Kidney (tissue), 13 donors: ENCODE measurements at regions not wholly inside any gene's neighbourhood (a gene's known extent, or its start where the extent isn't known, plus 50 kb on each side); places are given as distances from the start of the nearest gene placed in this dataset.

Experiments
- DNase-seq, 5 donors: peaks; one replicate each; pipeline ENCODE4 v3.0.0-alpha.2; 2013 to 2020
- FAIRE-seq: peaks from 2 replicates; lab custom pipeline; 2012; peaks lifted over from hg19 to GRCh38; lab: Jason Lieb, UNC
- H3K27ac ChIP-seq, 2 donors: one replicate each; pipeline ENCODE4 v1.7.0; 2013; ENCODE audit warnings: low read depth in 2 of 2, low read length in 2 of 2, inconsistent platforms in 1 of 2
- H3K27me3 ChIP-seq: one replicate; pipeline ENCODE4 v1.7.1; 2013; ENCODE audit warnings: low read length, inconsistent platforms; ENCODE audit not compliant: control insufficient read depth, insufficient read depth
- H3K36me3 ChIP-seq, 3 donors: one replicate each; pipeline versions ENCODE4 v1.7.0 to v1.7.1; 2013; ENCODE audit warnings: low read length in 3 of 3, control low read depth in 1 of 3, inconsistent platforms in 1 of 3; ENCODE audit not compliant: insufficient read depth in 3 of 3, control insufficient read depth in 2 of 3
- H3K4me1 ChIP-seq, 3 donors: one replicate each; pipeline versions ENCODE4 v1.7.0 to v1.7.1; 2013; ENCODE audit warnings: low read length in 3 of 3, inconsistent platforms in 1 of 3, low read depth in 1 of 3; ENCODE audit not compliant: control insufficient read depth in 2 of 3, insufficient read depth in 2 of 3
- H3K4me3 ChIP-seq, 3 donors: one replicate each; pipeline versions ENCODE4 v1.7.0 to v1.8.1; 2013; ENCODE audit warnings: low read length in 3 of 3, control low read depth in 1 of 3, inconsistent platforms in 1 of 3
- H3K9ac ChIP-seq, 3 donors: one replicate each; pipeline versions ENCODE4 v1.7.0 to v1.7.1; 2013; ENCODE audit warnings: low read length in 3 of 3, control low read depth in 1 of 3, inconsistent platforms in 1 of 3
- H3K9me3 ChIP-seq, 3 donors: one replicate each; pipeline versions ENCODE4 v1.7.0 to v1.7.1; 2013; ENCODE audit warnings: low read length in 3 of 3, control low read depth in 1 of 3, inconsistent platforms in 1 of 3; ENCODE audit not compliant: control insufficient read depth in 2 of 3, insufficient read depth in 1 of 3
- CTCF ChIP-seq: IDR thresholded peaks from 3 replicates; pipeline ENCODE4 v1.5.1; 2012; ENCODE audit warnings: mild to moderate bottlenecking, moderate library complexity, borderline replicate concordance; ENCODE audit not compliant: insufficient read depth; ENCODE audit errors: extremely low read depth
- intact Hi-C: fragments of 100-400 bp; cut with DNase I; formaldehyde crosslinking; loops from one replicate; pipeline ENCODE4 v1.11.1; 2022
- donor health status: control.
- donor health status: control.
- donor health status: control.
- donor health status: control.
- donor health status: control.
- donor health status: DM: yes; HTN: yes; CAD: no.
- donor health status: Normal renal cell carcinoma (clear cell type).

DNA sequence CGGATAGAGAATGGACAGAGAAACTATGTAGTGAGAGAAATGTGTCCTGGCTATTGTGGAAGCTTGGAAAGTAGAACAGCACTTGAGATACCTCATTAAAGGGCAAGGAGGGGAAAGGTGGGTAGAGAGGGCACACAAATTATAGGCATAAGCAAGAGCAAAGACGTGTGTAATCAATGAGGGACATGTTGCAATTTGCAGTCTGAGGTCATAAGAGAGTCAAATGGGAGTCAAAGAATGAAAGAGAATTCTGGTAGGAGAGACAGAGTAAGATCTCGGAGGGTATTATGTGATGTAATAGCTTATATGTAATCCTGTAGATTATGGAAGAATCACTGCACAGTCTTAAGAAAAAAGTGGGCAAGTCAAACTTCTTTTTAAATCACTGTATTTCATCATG lies 312.0 kb upstream of the RGMB start:
- Histone ChIP-seq H3K4me1 (no peaks in the 10 kb centered on the region), H3K27me3 (no peaks in the 10 kb centered on the region), H3K4me3 (no peak overlapping the region), H3K27ac (no peak overlapping the region), H3K9me3 (no peaks in the 10 kb centered on the region), H3K9ac (no peak overlapping the region), H3K36me3 (no peaks in the 10 kb centered on the region)
- intact Hi-C loops, result no loop called here
- DNase-seq, result no peak
- no peak for TF ChIP-seq CTCF
- FAIRE-seq, result no peak

DNA sequence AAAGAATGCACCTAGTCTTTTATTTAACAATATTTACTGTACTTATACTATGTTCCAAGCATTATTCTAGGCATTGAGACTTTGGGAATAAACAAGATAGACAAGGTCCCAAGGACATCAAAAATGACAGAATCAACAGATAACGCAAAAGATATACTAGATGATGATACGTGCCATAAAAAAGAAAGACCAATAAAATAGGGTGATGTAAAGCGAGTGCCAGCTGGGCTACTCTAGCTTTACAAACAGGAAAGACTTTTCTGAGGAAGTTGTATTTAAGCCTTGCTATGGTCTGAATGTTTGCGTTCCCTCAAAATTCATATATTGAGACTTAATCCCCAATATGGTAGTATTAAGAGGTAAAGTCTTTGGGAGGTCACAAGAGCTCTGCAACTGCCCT lies 310.2 kb upstream of the RGMB start:
- Histone ChIP-seq H3K9me3 (no peaks in the 10 kb centered on the region), H3K36me3 (no peaks in the 10 kb centered on the region), H3K4me1 (no peaks in the 10 kb centered on the region), H3K9ac (no peak overlapping the region), H3K27ac (no peak overlapping the region), H3K4me3 (no peak overlapping the region), H3K27me3 (no peaks in the 10 kb centered on the region)
- DNase-seq, result no peak
- no peak for TF ChIP-seq CTCF
- no peak for FAIRE-seq
- intact Hi-C loops, result no loop called here

GRCh38 chr5:98463676-98464075 lies 309.8 kb upstream of the RGMB start:
- H3K27ac ChIP-seq, result no peak overlapping the region
- no peaks in the 10 kb centered on the region for H3K27me3 ChIP-seq
- H3K36me3 ChIP-seq, result no peaks in the 10 kb centered on the region
- H3K9me3 ChIP-seq, result no peaks in the 10 kb centered on the region
- no peaks in the 10 kb centered on the region for H3K4me1 ChIP-seq
- no peak for TF ChIP-seq CTCF
- no peak overlapping the region for H3K9ac ChIP-seq
- FAIRE-seq, result no peak
- no peak overlapping the region for H3K4me3 ChIP-seq
- DNase-seq, result no peak
- intact Hi-C loops, result no loop called here

DNA sequence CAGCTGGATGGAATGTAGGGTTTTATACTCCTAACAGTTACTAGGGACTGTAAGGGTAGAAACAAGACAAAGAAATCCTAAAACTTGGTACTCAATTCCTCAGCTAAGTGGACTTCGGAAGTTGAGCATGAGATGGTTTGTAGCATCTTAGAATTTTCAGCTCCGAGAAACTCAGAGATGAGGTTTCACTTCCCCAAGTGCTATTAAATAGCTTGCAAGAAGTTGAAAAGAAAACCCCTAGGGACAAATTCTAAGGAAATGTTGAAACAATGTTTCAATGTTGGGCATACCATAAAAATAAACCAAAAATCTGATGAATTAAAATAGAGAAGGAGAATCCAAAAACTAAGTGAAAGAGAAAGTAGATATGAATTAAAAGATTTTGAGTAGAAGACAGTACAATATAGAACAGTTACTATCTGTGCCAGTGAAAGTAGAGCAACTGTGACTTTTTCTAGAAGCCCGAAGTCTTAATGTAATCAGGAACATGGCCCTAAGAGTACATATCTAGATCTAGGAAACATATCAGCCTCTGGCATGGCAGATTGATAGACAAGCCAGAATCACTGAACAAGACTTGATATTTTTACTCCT lies 308.6 kb upstream of the RGMB start:
- no peak for FAIRE-seq

More for the DNA sequence above, 308.6 kb upstream of the RGMB start:
- Histone ChIP-seq H3K4me1 (no peaks in the 10 kb centered on the region), H3K9ac (no peak overlapping the region), H3K27ac (no peak overlapping the region), H3K4me3 (no peak overlapping the region), H3K36me3 (no peaks in the 10 kb centered on the region), H3K9me3 (no peaks in the 10 kb centered on the region), H3K27me3 (no peaks in the 10 kb centered on the region)
- no peak for TF ChIP-seq CTCF
- no peak for DNase-seq
- intact Hi-C loops, result no loop called here
